HG03469 (cell line): ENCODE measurements at regions not wholly inside any gene's neighbourhood (a gene's known extent, or its start where the extent isn't known, plus 50 kb on each side); places are given as distances from the start of the nearest gene placed in this dataset.
"Not testable (repeated sequence)": the region's sequence is repeated elsewhere in the genome, so short reads cannot be mapped to it uniquely, and the experiment has no call there.

Experiments
- ATAC-seq: cut with Tn5 transposase; IDR thresholded peaks from one replicate; pipeline ENCODE4 v1.9.1; 2021; ENCODE audit warnings: mild to moderate bottlenecking, moderate library complexity, moderate number of reproducible peaks; ENCODE audit not compliant: unreplicated experiment

DNA sequence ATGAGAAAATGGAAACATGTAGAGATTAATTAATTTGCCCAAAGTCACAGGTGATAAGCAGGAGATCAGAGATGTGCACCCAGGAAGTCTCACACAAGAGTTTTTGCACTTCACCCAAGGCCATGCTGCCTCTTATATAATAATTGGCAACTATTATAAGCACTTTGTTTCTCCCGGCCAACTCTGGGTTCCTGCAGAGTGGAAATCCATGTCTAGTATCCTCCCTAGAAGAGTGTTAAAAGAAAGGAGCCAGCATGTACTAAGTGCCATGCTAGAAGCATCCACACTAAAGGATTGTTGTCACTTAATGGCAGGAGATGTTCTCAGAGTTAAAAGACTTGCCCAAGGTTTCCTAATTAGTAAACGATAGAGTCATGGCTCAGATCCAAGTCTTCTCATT is 470.3 kb downstream of the OMA1 start:
- no peak for ATAC-seq

GRCh38 chr1:58075188-58075578 is 471.3 kb downstream of the OMA1 start:
- no peak for ATAC-seq

- no peak for ATAC-seq
Observed at GRCh38 chr1:58072450-58072849, 474.1 kb downstream of the OMA1 start.

DNA sequence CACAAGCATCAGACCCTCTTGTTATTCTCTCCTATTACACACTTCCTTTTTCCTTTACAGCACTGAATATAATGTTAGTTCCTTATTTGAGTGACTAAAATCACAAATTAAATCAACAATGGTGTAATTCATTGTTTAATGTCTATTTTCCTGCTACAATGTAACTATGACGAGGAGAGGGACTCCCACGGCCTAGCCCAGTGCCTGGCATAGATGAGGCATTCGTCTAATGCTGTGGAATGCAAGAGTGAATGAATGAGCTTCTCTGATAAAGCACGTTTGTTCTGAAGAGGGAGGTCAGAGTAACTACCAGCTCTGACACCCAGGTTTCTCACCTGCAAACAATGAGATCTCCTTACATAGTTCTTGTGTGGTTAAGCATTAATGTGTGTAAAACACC is 479.4 kb downstream of the OMA1 start:
- ATAC-seq: no peak

DNA sequence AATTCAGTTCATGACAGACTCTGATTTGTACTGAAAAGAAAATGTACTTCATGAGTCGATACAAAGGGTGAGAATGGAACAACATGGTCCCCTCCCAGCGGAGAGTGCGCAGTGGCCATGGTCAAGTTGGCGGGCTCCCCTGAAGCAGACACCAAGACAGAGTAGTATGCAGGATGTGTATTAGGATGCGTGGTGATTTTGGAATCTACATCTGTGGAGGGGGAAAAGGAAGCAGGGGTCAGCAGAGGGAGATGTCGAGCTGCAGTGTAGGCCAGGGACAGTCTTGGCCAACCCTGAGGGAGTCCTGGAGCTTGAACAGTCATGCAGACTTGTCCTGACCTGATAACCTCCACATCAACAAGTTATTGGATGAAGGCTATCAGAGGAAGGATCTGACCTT is 481.0 kb downstream of the OMA1 start:
- ATAC-seq: no peak

DNA sequence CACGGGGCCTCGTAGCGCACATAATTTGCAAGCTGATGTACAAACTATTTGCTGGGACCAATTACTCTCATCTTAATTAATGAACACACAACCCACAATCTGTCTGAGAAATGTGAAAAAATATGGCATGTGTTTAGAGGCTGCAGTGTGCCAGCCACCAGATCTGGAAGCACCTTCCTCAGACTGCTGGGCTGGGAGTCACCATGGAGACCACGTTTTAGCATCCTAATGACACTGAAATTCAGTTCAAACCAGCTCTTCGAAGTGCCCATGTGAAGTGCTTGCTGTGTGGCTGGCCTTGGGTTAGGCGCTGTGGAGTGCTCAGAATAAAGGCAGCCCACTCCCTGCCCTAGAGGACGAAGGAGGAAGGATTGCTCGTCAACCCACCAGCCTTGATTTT is 482.4 kb downstream of the OMA1 start:
- ATAC-seq: no peak

- ATAC-seq: no peak
Observed at GRCh38 chr1:58063095-58063494, 483.4 kb downstream of the OMA1 start.

GRCh38 chr1:58062635-58063034 is 483.9 kb downstream of the OMA1 start:
- ATAC-seq: no peak

DNA sequence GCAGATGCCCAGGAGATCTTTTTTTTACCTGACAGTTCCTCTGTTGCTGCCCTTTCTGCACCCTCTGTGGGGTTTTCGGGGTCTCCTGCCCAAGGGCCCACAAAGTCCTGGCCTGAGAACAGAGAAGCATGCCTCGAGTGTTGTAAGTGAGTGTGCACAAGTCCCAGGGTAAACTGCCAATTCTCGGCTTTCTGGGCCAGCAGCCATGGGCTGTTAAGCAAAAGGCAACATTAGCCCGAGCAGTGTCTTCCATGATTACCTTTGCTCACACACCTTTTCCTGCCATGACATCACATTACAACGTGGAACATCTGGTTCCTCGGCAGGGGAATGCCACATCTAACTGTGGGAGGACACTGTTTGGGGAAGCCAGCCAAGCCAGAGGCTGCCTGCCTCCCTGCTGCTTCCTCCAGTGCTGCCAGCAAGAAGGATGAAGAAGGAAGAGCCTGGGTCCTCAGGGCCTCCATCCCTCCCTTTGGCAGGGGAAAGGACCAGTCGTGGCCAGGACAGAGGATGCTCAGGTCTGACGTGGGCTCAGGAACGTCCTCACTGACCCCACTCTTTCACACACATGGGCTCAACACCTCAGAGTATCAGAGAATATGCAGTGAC is 485.9 kb downstream of the OMA1 start:
- ATAC-seq: no peak

- ATAC-seq: no peak
Observed at GRCh38 chr1:58059789-58060188, 486.7 kb downstream of the OMA1 start.

DNA sequence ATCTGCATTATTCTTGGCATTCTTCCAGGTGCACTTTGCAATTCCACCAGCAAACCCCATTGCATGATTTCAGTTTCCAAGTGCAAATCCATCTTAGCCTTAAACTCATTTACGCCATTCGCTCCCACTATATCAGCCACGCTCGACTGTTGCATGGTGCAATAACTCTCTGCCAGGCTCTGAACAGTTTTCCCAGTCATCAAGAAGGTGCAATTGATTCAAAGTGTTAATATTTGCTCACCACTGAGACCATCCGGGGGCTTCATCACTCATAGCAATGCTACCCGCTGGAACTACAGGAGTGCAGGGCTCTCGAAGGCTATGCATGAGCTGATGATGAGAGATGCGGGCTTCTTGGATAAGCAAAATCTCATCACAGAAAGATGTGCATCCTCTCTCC is 488.2 kb downstream of the OMA1 start:
- no peak for ATAC-seq

DNA sequence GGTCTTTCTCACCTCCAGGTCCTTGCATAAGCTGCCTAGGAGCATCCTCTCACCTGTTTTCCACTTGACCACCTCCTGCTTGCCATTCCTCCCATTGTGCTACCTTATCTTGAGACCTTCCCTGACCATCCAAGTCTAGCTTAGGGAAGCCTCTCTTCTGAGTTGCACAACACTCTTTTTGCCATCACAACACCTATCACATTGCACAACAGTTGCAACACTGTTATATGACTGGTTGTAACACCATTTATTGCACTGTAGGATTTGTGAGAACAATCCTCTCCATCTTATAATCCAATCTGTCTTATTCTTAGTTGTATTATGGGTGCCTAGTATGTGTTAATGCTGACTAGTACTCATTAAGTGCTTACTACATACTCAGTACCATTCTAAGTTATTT is 488.7 kb downstream of the OMA1 start:
- no peak for ATAC-seq

DNA sequence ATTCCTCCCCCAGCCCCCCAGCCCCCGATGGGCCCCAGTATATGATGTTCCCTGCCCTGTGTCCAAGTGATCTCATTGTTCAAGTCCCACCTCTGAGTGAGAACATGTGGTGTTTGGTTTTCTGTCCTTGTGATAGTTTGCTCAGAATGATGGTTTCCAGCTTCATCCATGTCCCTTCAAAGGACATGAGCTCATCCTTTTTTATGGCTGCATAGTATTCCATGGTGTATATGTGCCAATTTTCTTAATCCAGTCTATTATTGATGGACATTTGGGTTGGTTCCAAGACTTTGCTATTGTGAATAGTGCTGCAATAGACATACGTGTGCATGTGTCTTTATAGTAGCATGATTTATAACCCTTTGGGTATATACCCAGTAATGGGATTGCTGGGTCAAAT is 495.3 kb downstream of the OMA1 start:
- ATAC-seq: not testable (repeated sequence)

GRCh38 chr1:58047265-58047858 is 499.2 kb downstream of the OMA1 start:
- no peak for ATAC-seq

GRCh38 chr1:58045094-58045705 is 501.3 kb downstream of the OMA1 start:
- no peak for ATAC-seq

GRCh38 chr1:58041621-58042020 is 504.9 kb downstream of the OMA1 start:
- ATAC-seq: no peak

GRCh38 chr1:58038574-58038973 is 508.0 kb downstream of the OMA1 start:
- ATAC-seq: no peak

- ATAC-seq: no peak
Observed at GRCh38 chr1:58035523-58035922, 511.0 kb downstream of the OMA1 start.

GRCh38 chr1:58033311-58033710 is 513.2 kb downstream of the OMA1 start:
- no peak for ATAC-seq

DNA sequence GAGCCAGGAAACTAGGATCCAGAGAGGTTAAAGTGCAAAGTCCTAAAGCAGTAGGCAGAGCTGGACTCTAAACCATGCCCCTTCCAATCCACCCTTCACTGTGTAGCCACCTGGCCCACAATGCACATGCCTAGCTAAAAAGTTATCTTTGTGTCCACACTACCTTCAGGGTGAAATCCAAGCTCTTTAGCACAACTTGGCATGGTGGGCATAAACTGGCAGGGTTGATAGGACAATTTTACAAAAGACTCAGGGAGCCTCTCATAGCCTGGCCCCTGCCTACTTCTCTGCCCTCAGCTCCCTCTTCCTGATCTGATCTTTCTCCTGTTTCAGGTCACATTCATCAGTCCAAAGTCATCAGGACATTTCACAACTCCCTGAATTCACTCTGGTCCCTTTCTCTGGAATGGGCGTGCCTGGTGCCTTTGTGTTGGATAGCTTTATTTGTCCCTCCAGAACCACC is 513.9 kb downstream of the OMA1 start:
- ATAC-seq: no peak

GRCh38 chr1:58031416-58031815 is 515.1 kb downstream of the OMA1 start:
- ATAC-seq: no peak

- ATAC-seq: no peak
Observed at GRCh38 chr1:58030456-58030855, 516.1 kb downstream of the OMA1 start.

DNA sequence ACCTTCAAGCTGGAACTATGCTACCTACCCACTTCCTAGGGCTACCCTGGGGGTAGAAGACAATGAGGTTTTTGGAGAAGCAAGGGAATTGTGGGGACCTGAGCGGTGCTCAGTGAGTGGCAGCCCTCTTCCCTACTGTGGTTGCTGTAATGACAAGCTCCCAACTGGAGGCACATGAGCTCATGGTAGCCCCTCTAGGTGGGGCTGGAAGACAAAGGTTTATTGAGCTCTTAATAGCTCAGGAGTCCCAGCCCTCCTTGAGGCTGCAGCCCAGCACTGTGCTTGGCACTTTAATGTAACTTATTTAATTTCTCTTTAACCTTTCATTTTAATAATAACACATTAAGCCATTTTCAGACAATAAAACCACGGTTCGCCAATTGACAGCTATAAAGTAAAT is 528.9 kb downstream of the OMA1 start:
- ATAC-seq: no peak
